ENCODE measurements at regions not wholly inside any gene's neighbourhood (a gene's known extent, or its start where the extent isn't known, plus 50 kb on each side); places are given as distances from the start of the nearest gene placed in this dataset.

DNA sequence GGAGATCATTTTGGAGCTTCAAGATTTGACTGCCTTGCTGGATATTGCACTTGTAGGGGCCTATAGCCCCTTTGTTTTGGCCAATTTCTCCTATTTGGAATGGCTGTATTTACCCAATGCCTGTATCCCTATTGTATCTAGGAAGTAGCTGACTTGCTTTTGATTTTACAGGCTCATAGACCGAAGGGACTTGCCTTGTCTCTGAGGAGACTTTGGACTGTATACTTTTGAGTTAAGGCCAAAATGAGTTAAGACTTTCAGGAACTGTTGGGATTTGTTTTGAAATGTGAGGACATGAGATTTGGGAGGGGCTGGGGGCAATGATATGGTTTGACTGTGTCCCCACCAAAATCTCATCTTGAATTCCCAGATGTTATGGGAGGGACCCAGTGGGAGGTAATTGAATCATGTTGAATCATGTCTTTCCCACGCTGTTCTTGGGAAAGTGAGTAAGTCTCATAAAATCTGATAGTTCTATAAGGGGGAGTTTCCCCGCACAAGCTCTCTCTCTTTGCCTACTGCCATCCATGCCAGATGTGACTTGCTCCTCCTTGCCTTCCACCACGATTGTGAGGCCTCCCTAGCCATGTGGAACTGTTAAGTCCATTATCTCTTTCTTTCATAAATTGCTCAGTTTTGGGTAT is 276.1 kb downstream of the LMX1A start:
- Histone ChIP-seq H3K4me1 (ENCODE audit: control insufficient read depth in 2 of 3, insufficient read depth in 2 of 3, low read depth in 1 of 3, low read length in 3 of 3) (no peaks in the 10 kb centered on the region), H3K9ac (ENCODE audit: low read length in 3 of 3) (no peak overlapping the region), H3K27me3 (ENCODE audit: control insufficient read depth, insufficient read depth, low read length) (no peaks in the 10 kb centered on the region), H3K4me3 (ENCODE audit: low read length in 3 of 3) (no peak overlapping the region), H3K27ac (ENCODE audit: low read depth in 2 of 2, low read length in 2 of 2) (no peak overlapping the region), H3K36me3 (ENCODE audit: control insufficient read depth in 2 of 3, insufficient read depth in 3 of 3, low read length in 3 of 3) (no peaks in the 10 kb centered on the region), H3K9me3 (ENCODE audit: control insufficient read depth in 2 of 3, insufficient read depth in 1 of 3, low read length in 3 of 3) (no peaks in the 10 kb centered on the region)
- TF ChIP-seq, protein P1, sequence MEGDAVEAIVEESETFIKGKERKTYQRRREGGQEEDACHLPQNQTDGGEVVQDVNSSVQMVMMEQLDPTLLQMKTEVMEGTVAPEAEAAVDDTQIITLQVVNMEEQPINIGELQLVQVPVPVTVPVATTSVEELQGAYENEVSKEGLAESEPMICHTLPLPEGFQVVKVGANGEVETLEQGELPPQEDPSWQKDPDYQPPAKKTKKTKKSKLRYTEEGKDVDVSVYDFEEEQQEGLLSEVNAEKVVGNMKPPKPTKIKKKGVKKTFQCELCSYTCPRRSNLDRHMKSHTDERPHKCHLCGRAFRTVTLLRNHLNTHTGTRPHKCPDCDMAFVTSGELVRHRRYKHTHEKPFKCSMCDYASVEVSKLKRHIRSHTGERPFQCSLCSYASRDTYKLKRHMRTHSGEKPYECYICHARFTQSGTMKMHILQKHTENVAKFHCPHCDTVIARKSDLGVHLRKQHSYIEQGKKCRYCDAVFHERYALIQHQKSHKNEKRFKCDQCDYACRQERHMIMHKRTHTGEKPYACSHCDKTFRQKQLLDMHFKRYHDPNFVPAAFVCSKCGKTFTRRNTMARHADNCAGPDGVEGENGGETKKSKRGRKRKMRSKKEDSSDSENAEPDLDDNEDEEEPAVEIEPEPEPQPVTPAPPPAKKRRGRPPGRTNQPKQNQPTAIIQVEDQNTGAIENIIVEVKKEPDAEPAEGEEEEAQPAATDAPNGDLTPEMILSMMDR (IDR thresholded peaks at IDR 0.05; ENCODE audit: borderline replicate concordance, extremely low read depth, insufficient read depth) = no peak
- DNase-seq = no peak
- FAIRE-seq = no peak
- intact Hi-C loops (cut with DNase I) = no loop called here

- Histone ChIP-seq H3K4me1 (ENCODE audit: control insufficient read depth in 2 of 3, insufficient read depth in 2 of 3, low read depth in 1 of 3, low read length in 3 of 3) (no peaks in the 10 kb centered on the region), H3K36me3 (ENCODE audit: control insufficient read depth in 2 of 3, insufficient read depth in 3 of 3, low read length in 3 of 3) (no peaks in the 10 kb centered on the region), H3K9me3 (ENCODE audit: control insufficient read depth in 2 of 3, insufficient read depth in 1 of 3, low read length in 3 of 3) (no peaks in the 10 kb centered on the region), H3K9ac (ENCODE audit: low read length in 3 of 3) (no peak overlapping the region), H3K27me3 (ENCODE audit: control insufficient read depth, insufficient read depth, low read length) (no peaks in the 10 kb centered on the region), H3K4me3 (ENCODE audit: low read length in 3 of 3) (no peak overlapping the region), H3K27ac (ENCODE audit: low read depth in 2 of 2, low read length in 2 of 2) (no peak overlapping the region)
- no peak for DNase-seq
- TF ChIP-seq, protein P1 (IDR thresholded peaks at IDR 0.05; ENCODE audit: borderline replicate concordance, extremely low read depth, insufficient read depth) = no peak
- FAIRE-seq = no peak
- intact Hi-C loops (cut with DNase I) = no loop called here
Measured at GRCh38 chr1:165078391-165078790, 278.1 kb downstream of the LMX1A start.

DNA sequence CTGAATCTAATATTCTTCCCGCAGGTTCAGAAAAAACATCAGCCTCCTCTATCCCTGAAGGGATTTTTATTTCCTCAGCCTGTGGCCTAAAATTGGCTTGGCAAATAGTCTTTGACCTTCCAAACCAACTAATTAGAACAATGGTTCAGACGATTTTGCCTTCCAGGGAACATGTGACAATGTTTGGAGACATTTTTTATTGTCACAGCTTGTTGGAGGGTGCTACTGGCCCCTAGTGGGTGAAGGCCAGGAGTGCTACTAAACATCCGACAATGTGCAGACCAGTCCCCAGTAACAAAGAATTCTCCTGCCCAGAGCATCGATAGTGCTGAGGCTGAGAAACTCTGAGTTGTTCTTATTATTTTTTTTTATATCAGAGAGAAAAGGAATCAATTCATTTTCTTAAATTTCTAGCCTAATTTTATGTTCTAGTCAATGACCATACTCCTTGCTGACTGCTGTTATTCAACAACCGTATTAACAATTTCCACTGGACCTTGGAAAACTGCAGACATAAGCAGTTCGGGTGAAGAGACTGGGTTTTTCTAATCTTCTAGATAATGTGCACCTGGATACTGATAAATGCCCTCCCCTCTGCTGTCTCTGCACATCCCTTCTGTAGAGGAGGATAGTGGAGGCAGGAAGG is 280.7 kb downstream of the LMX1A start:
- peak in 4 of 5 donors; percentile 37 to 64 (median 57) for DNase-seq
- Histone ChIP-seq H3K36me3 (ENCODE audit: control insufficient read depth in 2 of 3, insufficient read depth in 3 of 3, low read length in 3 of 3) (no peaks in the 10 kb centered on the region), H3K27me3 (ENCODE audit: control insufficient read depth, insufficient read depth, low read length) (no peaks in the 10 kb centered on the region), H3K4me1 (ENCODE audit: control insufficient read depth in 2 of 3, insufficient read depth in 2 of 3, low read depth in 1 of 3, low read length in 3 of 3) (no peaks in the 10 kb centered on the region), H3K27ac (ENCODE audit: low read depth in 2 of 2, low read length in 2 of 2) (no peak overlapping the region), H3K9ac (ENCODE audit: low read length in 3 of 3) (no peak overlapping the region), H3K9me3 (ENCODE audit: control insufficient read depth in 2 of 3, insufficient read depth in 1 of 3, low read length in 3 of 3) (no peaks in the 10 kb centered on the region), H3K4me3 (ENCODE audit: low read length in 3 of 3) (no peak overlapping the region)
- intact Hi-C loops (cut with DNase I) = no loop called here
- TF ChIP-seq, protein P1 (IDR thresholded peaks at IDR 0.05; ENCODE audit: borderline replicate concordance, extremely low read depth, insufficient read depth) = peak; percentile 51
- no peak for FAIRE-seq
